ENCODE measurements at regions not wholly inside any gene's neighbourhood (a gene's known extent, or its start where the extent isn't known, plus 50 kb on each side); places are given as distances from the start of the nearest gene placed in this dataset.

- no peak for TF ChIP-seq CTCF (IDR thresholded peaks at IDR 0.05)
- TF ChIP-seq POLR2A (IDR thresholded peaks at IDR 0.05), result no peak
Measured at GRCh38 chr4:155444721-155445120, 68.0 kb upstream of the MAP9 start.
